Suprapubic skin (tissue), 4 donors: ENCODE measurements at regions not wholly inside any gene's neighbourhood (a gene's known extent, or its start where the extent isn't known, plus 50 kb on each side); places are given as distances from the start of the nearest gene placed in this dataset.

Experiments
- CTCF ChIP-seq, 2 donors: fragments of 200-600 bp in 1 of 2; fragments of 450-650 bp in 1 of 2; sonication (generic) in 1 of 2; IDR thresholded peaks; one replicate each; pipeline ENCODE4 v1.5.1; 2016 to 2019; ENCODE audit warnings: antibody characterized with exemption in 2 of 2, mild to moderate bottlenecking in 1 of 2, moderate library complexity in 1 of 2
- POLR2A ChIP-seq, 2 donors: fragments of 450-650 bp; IDR thresholded peaks; one replicate each; pipeline ENCODE4 v1.6.1; 2017; ENCODE audit warnings: antibody characterized with exemption in 2 of 2, mild to moderate bottlenecking in 2 of 2, moderate library complexity in 2 of 2
- POLR2AphosphoS5 ChIP-seq, 3 donors: sonication (generic); formaldehyde crosslinking; IDR thresholded peaks; one replicate each; pipeline ENCODE4 v1.6.1; 2017; ENCODE audit warnings: antibody characterized with exemption in 3 of 3

DNA sequence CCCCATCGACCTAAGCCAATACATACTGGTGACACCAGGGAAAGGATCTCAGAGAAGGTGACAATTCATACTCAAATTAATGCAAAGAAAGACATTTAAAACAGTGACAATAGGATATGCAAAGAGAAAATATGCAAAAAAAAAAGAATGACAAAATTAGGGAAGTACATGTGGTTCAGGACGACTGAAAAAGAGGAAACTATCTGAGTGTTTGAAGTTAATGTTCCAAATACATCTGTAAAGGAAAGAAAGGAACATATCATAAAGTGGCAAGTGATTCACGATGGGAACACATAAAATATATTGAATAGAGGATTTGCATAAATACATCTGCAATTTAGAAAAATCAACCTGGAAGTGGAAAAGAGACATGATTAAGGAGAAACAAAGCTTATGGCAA is 441.4 kb downstream of the SLITRK5 start:
- TF ChIP-seq POLR2A (IDR thresholded peaks at IDR 0.05) = no peak
- TF ChIP-seq CTCF (IDR thresholded peaks at IDR 0.05) = no peak
- no peak for TF ChIP-seq POLR2AphosphoS5 (IDR thresholded peaks at IDR 0.05)
